ENCODE measurements at regions not wholly inside any gene's neighbourhood (a gene's known extent, or its start where the extent isn't known, plus 50 kb on each side); places are given as distances from the start of the nearest gene placed in this dataset.

DNA sequence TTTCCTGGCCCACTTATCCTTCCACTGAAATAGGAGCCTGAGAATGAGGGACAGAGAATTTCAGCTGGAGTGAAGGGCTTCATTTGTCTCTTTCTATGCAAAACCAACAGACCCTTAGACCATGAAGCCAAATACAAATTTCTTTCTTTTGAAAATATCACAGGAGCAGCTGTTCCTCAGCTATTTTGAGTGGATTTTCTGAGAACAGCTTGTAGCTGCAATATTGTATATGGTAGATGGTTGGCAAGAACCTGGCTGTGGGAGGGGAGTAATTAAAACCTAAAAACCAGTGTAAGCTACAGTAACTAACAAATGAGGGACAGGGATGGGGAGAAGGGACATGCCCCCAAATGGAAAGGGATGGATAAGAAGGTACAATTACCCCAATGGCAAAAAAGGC is 350.3 kb upstream of the CDH20 start:
- peaks cover 19 to 21% of the 10 kb centered on the region in 2 experiments for H3K9me3 Mint-ChIP-seq
- H3K9ac ChIP-seq (ENCODE audit: extremely low read depth, insufficient read length, low read length): no peak overlapping the region
- no peak overlapping the region for H3K23ac ChIP-seq (ENCODE audit: insufficient read length, low read depth, low read length)

More for the DNA sequence above, 350.3 kb upstream of the CDH20 start:
- Histone ChIP-seq H2BK5ac (ENCODE audit: insufficient read length, low read length) (no peak overlapping the region), H3K79me2 (ENCODE audit: insufficient read depth, low read length) (no peaks in the 10 kb centered on the region), H4K8ac (replicated peaks; ENCODE audit: insufficient read length, low read depth, low read length) (no peak overlapping the region), H3K9me3 (ENCODE audit: control insufficient read depth, low read depth, low read length) (no peaks in the 10 kb centered on the region), H3K4me1 (ENCODE audit: insufficient read depth, low read length) (no peaks in the 10 kb centered on the region; the same call in none of the 2 replicates), H2BK120ac (ENCODE audit: low read depth, low read length, poor library complexity, severe bottlenecking) (no peak overlapping the region), H3K4me2 (ENCODE audit: insufficient read depth, insufficient read length, low read length) (no peak overlapping the region), H3K23me2 (ENCODE audit: insufficient read length, low read depth, low read length, poor library complexity, severe bottlenecking) (no peaks in the 10 kb centered on the region), H2AFZ (ENCODE audit: low read length) (no peak overlapping the region), H4K20me1 (ENCODE audit: control insufficient read depth, insufficient read depth, insufficient read length) (no peaks in the 10 kb centered on the region), H3K27me3 (ENCODE audit: insufficient read depth, low read length) (no peaks in the 10 kb centered on the region), H2BK15ac (ENCODE audit: low read depth, low read length) (no peak overlapping the region), H2AK5ac (ENCODE audit: insufficient read length, low read length) (no peak overlapping the region), H3K79me1 (ENCODE audit: insufficient read depth, low read depth, low read length, poor library complexity, severe bottlenecking) (no peaks in the 10 kb centered on the region), H3T11ph (ENCODE audit: low read length) (no peak overlapping the region), H4K5ac (ENCODE audit: insufficient read length, low read depth, low read length) (no peak overlapping the region), H3K4ac (ENCODE audit: low read depth, low read length) (no peak overlapping the region), H4K91ac (ENCODE audit: insufficient read length, low read depth, low read length) (no peak overlapping the region), H2BK20ac (ENCODE audit: low read depth, low read length, poor library complexity, severe bottlenecking) (no peak overlapping the region), H3K56ac (ENCODE audit: insufficient read length, low read depth, low read length) (no peak overlapping the region), H3K27ac (ENCODE audit: insufficient read length, low read depth, low read length) (no peak overlapping the region), H2BK12ac (ENCODE audit: insufficient read length, low read depth, low read length) (no peak overlapping the region), H3K18ac (ENCODE audit: insufficient read length, low read depth, low read length) (no peak overlapping the region), H3K14ac (ENCODE audit: insufficient read depth, low read length) (no peak overlapping the region)
- Mint-ChIP-seq H3K4me1 (peaks cover 18 to 25% of the 10 kb centered on the region in 2 experiments), H3K4me3 (no peak overlapping the region), H3K27ac (no peak overlapping the region), H3K36me3 (ENCODE audit: insufficient read depth in 1 of 3, low read depth in 3 of 3) (peaks cover 8 to 18% (median 11%) of the 10 kb centered on the region in 3 experiments; a peak in 5 of 7 replicates), H3K27me3 (ENCODE audit: low read depth) (peaks cover 2% of the 10 kb centered on the region; the same call in 1 of the 2 replicates)
- TF ChIP-seq, protein P1, sequence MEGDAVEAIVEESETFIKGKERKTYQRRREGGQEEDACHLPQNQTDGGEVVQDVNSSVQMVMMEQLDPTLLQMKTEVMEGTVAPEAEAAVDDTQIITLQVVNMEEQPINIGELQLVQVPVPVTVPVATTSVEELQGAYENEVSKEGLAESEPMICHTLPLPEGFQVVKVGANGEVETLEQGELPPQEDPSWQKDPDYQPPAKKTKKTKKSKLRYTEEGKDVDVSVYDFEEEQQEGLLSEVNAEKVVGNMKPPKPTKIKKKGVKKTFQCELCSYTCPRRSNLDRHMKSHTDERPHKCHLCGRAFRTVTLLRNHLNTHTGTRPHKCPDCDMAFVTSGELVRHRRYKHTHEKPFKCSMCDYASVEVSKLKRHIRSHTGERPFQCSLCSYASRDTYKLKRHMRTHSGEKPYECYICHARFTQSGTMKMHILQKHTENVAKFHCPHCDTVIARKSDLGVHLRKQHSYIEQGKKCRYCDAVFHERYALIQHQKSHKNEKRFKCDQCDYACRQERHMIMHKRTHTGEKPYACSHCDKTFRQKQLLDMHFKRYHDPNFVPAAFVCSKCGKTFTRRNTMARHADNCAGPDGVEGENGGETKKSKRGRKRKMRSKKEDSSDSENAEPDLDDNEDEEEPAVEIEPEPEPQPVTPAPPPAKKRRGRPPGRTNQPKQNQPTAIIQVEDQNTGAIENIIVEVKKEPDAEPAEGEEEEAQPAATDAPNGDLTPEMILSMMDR (conservative IDR thresholded peaks at IDR 0.05): no peak
- no peak for DNase-seq
